MCF 10A (cell line): ENCODE measurements at regions not wholly inside any gene's neighbourhood (a gene's known extent, or its start where the extent isn't known, plus 50 kb on each side); places are given as distances from the start of the nearest gene placed in this dataset.

ENCODE experiments used
- BruUV-seq: library from RNA; stranded (reverse); fragments of 400-500 nt; replicated peaks from 2 replicates; lab custom pipeline; 2021; lab: Mats Ljungman, UMichigan
- CTCF ChIA-PET: fragments of 300-600 bp; sonication (Branson Sonifier 250); formaldehyde crosslinking; extraction: SDS; loops from one replicate; lab custom pipeline; 2021; ENCODE audit warnings: antibody characterized with exemption, inconsistent platforms; lab: Yijun Ruan, JAX
- POLR2A ChIA-PET: fragments of 300-600, 350-650 bp; sonication (Branson Sonifier 250); formaldehyde crosslinking; extraction: SDS; loops from one replicate; lab custom pipeline; 2020; ENCODE audit warnings: antibody characterized with exemption, inconsistent platforms; lab: Yijun Ruan, JAX
- DNase-seq: peaks from one replicate; pipeline ENCODE4 v3.0.0-alpha.2; 2018; ENCODE audit not compliant: unreplicated experiment
- H3K27ac Mint-ChIP-seq: one replicate; pipeline ENCODE4 v1.8.0; 2022; ENCODE audit warnings: mild to moderate bottlenecking, low read depth, mixed read lengths; ENCODE audit not compliant: unreplicated experiment
- H3K27me3 Mint-ChIP-seq: one replicate; pipeline ENCODE4 v1.8.0; 2022; ENCODE audit warnings: mixed read lengths; ENCODE audit not compliant: insufficient read depth, unreplicated experiment
- H3K36me3 Mint-ChIP-seq: one replicate; pipeline ENCODE4 v1.8.0; 2022; ENCODE audit warnings: mild to moderate bottlenecking, moderate library complexity, mixed read lengths; ENCODE audit not compliant: insufficient read depth, unreplicated experiment
- H3K4me1 Mint-ChIP-seq: one replicate; pipeline ENCODE4 v1.8.0; 2022; ENCODE audit warnings: mixed read lengths; ENCODE audit not compliant: insufficient read depth, unreplicated experiment
- H3K4me3 Mint-ChIP-seq: one replicate; pipeline ENCODE4 v1.8.0; 2022; ENCODE audit warnings: mild to moderate bottlenecking, moderate library complexity, mixed read lengths; ENCODE audit not compliant: unreplicated experiment
- H3K9me3 Mint-ChIP-seq: one replicate; pipeline ENCODE4 v1.8.0; 2022; ENCODE audit warnings: mixed read lengths; ENCODE audit not compliant: unreplicated experiment
- intact Hi-C: fragments of 100-400 bp; cut with micrococcal nuclease; formaldehyde crosslinking; loops from 2 replicates; pipeline ENCODE4 v1.14.1; 2022
- TF ChIP-seq, protein P1 (sequence below): fragments of 200-600 bp; IDR thresholded peaks from one replicate; pipeline ENCODE4 v1.8.0; 2022; ENCODE audit warnings: antibody characterized with exemption, mild to moderate bottlenecking; ENCODE audit not compliant: unreplicated experiment

DNA sequence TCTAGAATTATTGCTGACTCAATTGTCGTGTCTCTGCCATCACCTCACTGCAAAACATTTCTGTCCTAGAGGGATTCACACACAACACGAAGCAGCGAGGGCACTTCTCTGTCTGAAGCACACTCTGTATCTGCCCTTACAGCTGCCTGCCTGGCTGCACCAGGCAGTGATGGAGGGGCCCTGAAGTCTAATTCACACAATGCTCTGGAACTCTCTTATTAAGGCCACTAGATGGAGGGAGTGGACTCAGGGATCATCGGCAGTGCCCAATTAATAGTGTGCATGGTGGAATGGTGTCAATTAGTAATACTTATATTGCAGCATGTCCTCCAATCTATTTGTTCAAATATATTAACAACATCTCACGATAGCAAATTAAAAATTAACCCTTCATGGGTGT lies 157.5 kb upstream of the MAP1B start:
- CTCF ChIA-PET = no interaction called here
- Mint-ChIP-seq H3K4me3 (no peak overlapping the region), H3K27me3 (no peaks in the 10 kb centered on the region), H3K9me3 (no peaks in the 10 kb centered on the region), H3K27ac (no peak overlapping the region), H3K36me3 (no peaks in the 10 kb centered on the region), H3K4me1 (no peaks in the 10 kb centered on the region)
- no peak for DNase-seq
- intact Hi-C loops = no loop called here
- TF ChIP-seq, protein P1, sequence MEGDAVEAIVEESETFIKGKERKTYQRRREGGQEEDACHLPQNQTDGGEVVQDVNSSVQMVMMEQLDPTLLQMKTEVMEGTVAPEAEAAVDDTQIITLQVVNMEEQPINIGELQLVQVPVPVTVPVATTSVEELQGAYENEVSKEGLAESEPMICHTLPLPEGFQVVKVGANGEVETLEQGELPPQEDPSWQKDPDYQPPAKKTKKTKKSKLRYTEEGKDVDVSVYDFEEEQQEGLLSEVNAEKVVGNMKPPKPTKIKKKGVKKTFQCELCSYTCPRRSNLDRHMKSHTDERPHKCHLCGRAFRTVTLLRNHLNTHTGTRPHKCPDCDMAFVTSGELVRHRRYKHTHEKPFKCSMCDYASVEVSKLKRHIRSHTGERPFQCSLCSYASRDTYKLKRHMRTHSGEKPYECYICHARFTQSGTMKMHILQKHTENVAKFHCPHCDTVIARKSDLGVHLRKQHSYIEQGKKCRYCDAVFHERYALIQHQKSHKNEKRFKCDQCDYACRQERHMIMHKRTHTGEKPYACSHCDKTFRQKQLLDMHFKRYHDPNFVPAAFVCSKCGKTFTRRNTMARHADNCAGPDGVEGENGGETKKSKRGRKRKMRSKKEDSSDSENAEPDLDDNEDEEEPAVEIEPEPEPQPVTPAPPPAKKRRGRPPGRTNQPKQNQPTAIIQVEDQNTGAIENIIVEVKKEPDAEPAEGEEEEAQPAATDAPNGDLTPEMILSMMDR = no peak
- POLR2A ChIA-PET = interaction anchor here (0.7 kb wide), 1 partner anchor 31 kb away, joined by 3 read pairs; no protein-coding TSS in a partner anchor
- no TSS peak for BruUV-seq

DNA sequence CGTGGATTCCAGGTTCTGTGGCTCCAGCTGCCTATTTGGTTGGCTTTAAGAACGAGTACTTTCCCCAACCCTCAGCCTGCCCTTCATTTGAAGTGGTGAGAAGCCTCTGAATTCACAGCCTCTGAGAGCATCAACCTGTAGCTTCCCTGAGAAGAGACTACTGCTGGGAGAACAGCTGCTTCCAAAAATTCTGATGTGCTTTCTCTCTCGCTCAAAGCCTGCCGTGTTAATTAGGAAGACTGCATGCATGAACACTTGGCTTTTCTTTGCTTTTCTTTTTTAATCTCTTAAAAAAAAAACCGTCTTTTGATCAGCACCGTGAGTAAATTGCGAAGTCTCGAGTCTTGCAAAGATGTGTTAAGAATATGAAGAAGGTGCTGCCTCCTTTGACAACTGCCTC lies 153.4 kb upstream of the MAP1B start:
- Mint-ChIP-seq H3K9me3 (no peaks in the 10 kb centered on the region), H3K27ac (no peak overlapping the region), H3K4me3 (no peak overlapping the region), H3K4me1 (no peaks in the 10 kb centered on the region), H3K27me3 (no peaks in the 10 kb centered on the region), H3K36me3 (no peaks in the 10 kb centered on the region)
- TF ChIP-seq, protein P1 = no peak
- DNase-seq = no peak
- ChIA-PET CTCF (interaction anchor here (0.5 kb wide), 1 partner anchor 29 kb away, joined by 3 read pairs; no protein-coding TSS in a partner anchor), POLR2A (interaction anchor here (0.7 to 1.0 kb wide), 2 partner anchors 20 to 49 kb away, joined by 3 to 5 read pairs; no protein-coding TSS in a partner anchor)
- no TSS peak for BruUV-seq
- intact Hi-C loops = no loop called here

DNA sequence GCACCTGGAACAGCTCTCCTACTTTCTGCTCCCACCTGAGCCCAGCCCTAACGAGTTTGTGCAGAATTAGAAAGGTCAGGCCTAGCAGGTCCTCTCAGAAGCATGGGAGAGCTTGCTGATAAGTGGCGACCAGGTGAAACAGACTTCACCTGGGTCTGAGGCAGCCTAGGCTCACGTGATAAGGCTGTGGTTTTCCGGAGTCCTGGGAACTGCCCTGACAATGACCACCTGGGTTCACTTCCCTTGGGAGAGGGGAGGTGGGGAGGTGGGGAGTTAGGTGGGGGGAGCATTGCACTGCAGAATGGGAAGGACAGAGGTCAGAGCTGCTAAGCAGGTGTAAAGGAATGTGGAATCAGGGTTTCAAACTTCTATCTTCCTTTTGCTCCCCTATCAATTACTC lies 152.9 kb upstream of the MAP1B start:
- CTCF ChIA-PET = interaction anchor here (0.5 kb wide), 1 partner anchor 29 kb away, joined by 3 read pairs; no protein-coding TSS in a partner anchor
- Mint-ChIP-seq H3K36me3 (no peaks in the 10 kb centered on the region), H3K27ac (no peak overlapping the region), H3K9me3 (no peaks in the 10 kb centered on the region), H3K4me1 (no peaks in the 10 kb centered on the region), H3K27me3 (no peaks in the 10 kb centered on the region), H3K4me3 (no peak overlapping the region)
- intact Hi-C loops = no loop called here
- POLR2A ChIA-PET = interaction anchor here (0.7 to 1.0 kb wide), 2 partner anchors 20 to 48 kb away, joined by 3 to 5 read pairs; no protein-coding TSS in a partner anchor
- DNase-seq = no peak
- TF ChIP-seq, protein P1 = no peak
- no TSS peak for BruUV-seq

DNA sequence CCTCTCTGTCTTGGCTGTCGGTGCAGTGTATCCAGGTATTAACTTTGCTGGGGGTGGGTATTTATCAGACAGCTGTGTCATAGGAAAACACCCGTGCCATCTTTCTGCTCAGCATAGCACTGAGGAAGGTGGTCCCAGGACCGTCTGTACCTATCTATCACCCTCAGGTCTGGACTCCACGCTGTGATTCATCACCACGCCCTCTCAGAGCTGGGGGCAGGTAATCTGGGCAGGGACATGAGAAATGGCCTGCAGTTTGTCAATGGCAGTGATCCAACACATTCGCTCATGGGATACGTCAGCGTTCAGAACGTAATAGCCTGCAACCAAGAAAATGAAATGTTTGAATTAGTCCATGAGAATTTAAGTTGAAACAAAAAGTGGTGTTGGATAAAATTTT lies 151.6 kb upstream of the MAP1B start:
- Mint-ChIP-seq H3K36me3 (no peaks in the 10 kb centered on the region), H3K4me3 (no peak overlapping the region), H3K9me3 (no peaks in the 10 kb centered on the region), H3K27me3 (no peaks in the 10 kb centered on the region), H3K27ac (no peak overlapping the region), H3K4me1 (no peaks in the 10 kb centered on the region)
- TF ChIP-seq, protein P1 = no peak
- CTCF ChIA-PET = interaction anchor here (0.8 kb wide), 1 partner anchor 29 kb away, joined by 3 read pairs; no protein-coding TSS in a partner anchor
- no TSS peak for BruUV-seq
- POLR2A ChIA-PET = interaction anchor here (1.4 kb wide), 1 partner anchor 26 kb away, joined by 5 read pairs; no protein-coding TSS in a partner anchor
- intact Hi-C loops = no loop called here
- peak; percentile 73 for DNase-seq
